Brain microvascular endothelial cell (primary cell): ENCODE measurements at regions not wholly inside any gene's neighbourhood (a gene's known extent, or its start where the extent isn't known, plus 50 kb on each side); places are given as distances from the start of the nearest gene placed in this dataset.

Experiments
- DNase-seq: peaks from one replicate; pipeline ENCODE4 v3.0.0-alpha.2; 2020
- H3K27ac ChIP-seq: fragments of 250-450 bp; sonication (Bioruptor Pico); 2 replicates; pipeline ENCODE4 v1.5.1; 2020; ENCODE audit warnings: mild to moderate bottlenecking, moderate library complexity
- H3K27me3 ChIP-seq: fragments of 250-450 bp; sonication (Bioruptor Pico); replicated peaks from 2 replicates; pipeline ENCODE4 v1.5.1; 2020; ENCODE audit warnings: mild to moderate bottlenecking
- H3K36me3 ChIP-seq: fragments of 250-450 bp; sonication (Bioruptor Pico); replicated peaks from 2 replicates; pipeline ENCODE4 v1.5.1; 2020; ENCODE audit warnings: mild to moderate bottlenecking
- H3K4me3 ChIP-seq: 2 replicates; pipeline ENCODE4 v1.5.1; 2011; ENCODE audit warnings: low read depth, mild to moderate bottlenecking, control low read depth, low read length, moderate library complexity
- CTCF ChIP-seq: IDR thresholded peaks from 2 replicates; pipeline ENCODE4 v1.5.1; 2011; ENCODE audit warnings: low read depth, mild to moderate bottlenecking, moderate library complexity, low read length, control low read depth, inconsistent platforms; ENCODE audit errors: missing control alignments
- in situ Hi-C: cut with HindIII; loops from 2 replicates; pipeline ENCODE4 v1.10.0; 2017; ENCODE audit warnings: low sequenced_read_pairs, low pct_ligation_motif_present

GRCh38 chr6:139743664-139744437 lies 369.4 kb upstream of the CITED2 start:
- no peaks in the 10 kb centered on the region for H3K27me3 ChIP-seq
- DNase-seq, result peak; percentile 57
- no peaks in the 10 kb centered on the region for H3K36me3 ChIP-seq
- peak overlapping the region; percentile 21 for H3K27ac ChIP-seq
- H3K4me3 ChIP-seq, result no peak overlapping the region
- TF ChIP-seq CTCF, result no peak
- in situ Hi-C loops, result no loop called here

DNA sequence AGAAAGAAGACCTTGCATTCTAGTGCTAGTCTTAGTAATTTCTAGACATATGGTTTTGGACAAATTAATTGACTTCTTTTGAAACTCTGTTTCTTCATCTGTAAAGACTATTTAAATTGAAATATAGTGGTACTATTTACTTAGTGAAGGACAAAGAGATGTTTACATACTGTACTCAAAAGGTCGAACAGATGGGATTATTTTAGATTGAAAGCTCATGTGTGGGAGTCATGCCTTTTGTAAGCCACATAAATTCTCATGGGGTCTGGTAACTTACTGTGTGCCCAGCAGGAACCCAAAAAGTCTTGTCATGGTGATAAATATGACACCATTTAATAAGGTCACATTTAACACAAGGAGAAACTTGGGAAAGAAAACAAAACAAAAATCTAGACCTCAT lies 368.2 kb upstream of the CITED2 start:
- no peak for DNase-seq
- in situ Hi-C loops, result no loop called here
- no peaks in the 10 kb centered on the region for H3K36me3 ChIP-seq
- H3K27me3 ChIP-seq, result no peaks in the 10 kb centered on the region
- H3K4me3 ChIP-seq, result no peak overlapping the region
- H3K27ac ChIP-seq, result no peak overlapping the region
- TF ChIP-seq CTCF, result no peak

GRCh38 chr6:139738801-139739455 lies 364.5 kb upstream of the CITED2 start:
- TF ChIP-seq CTCF, result no peak
- DNase-seq, result no peak
- no peaks in the 10 kb centered on the region for H3K36me3 ChIP-seq
- H3K4me3 ChIP-seq, result no peak overlapping the region
- no peak overlapping the region for H3K27ac ChIP-seq
- in situ Hi-C loops, result no loop called here
- no peaks in the 10 kb centered on the region for H3K27me3 ChIP-seq

- H3K27me3 ChIP-seq, result no peaks in the 10 kb centered on the region
- H3K27ac ChIP-seq, result no peak overlapping the region
- H3K4me3 ChIP-seq, result no peak overlapping the region
- TF ChIP-seq CTCF, result no peak
- no peak for DNase-seq
- in situ Hi-C loops, result no loop called here
- H3K36me3 ChIP-seq, result no peaks in the 10 kb centered on the region
Observed at GRCh38 chr6:139736325-139736906, 362.0 kb upstream of the CITED2 start.

DNA sequence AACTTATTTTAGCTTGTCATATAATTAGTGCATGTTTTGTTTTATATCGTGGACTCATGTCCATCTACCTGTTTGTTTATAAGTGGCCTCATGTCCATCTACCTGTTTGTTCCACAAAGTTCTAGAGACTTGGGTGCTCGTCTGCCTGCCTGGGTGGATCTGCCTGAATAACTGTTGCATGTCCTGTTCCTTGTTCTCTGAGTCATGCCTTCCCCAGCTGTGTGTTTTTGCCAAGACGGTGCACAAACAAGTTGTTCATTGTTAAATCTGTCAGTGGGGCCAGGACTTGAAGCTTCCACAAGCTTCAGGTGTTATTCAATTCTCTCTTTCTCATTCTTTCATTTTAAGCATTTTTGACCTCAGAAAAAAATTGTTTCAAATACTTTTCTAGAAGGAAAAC lies 358.0 kb upstream of the CITED2 start:
- no peak for TF ChIP-seq CTCF
- peak; percentile 67 for DNase-seq
- Histone ChIP-seq H3K27me3 (no peaks in the 10 kb centered on the region), H3K27ac (no peak overlapping the region), H3K36me3 (no peaks in the 10 kb centered on the region), H3K4me3 (no peak overlapping the region)
- in situ Hi-C loops, result no loop called here
